Tibial nerve (tissue), 3 donors: ENCODE measurements at regions not wholly inside any gene's neighbourhood (a gene's known extent, or its start where the extent isn't known, plus 50 kb on each side); places are given as distances from the start of the nearest gene placed in this dataset.

Experiments
- POLR2A ChIP-seq, 2 donors: fragments of 450-650 bp; IDR thresholded peaks; one replicate each; pipeline ENCODE4 v1.6.1; 2017; ENCODE audit warnings: antibody characterized with exemption in 2 of 2, mild to moderate bottlenecking in 2 of 2, moderate library complexity in 2 of 2
- TF ChIP-seq, protein P1 (sequence below), 5 experiments: fragments of 200-600 bp in 3 of 5; fragments of 450-650 bp in 2 of 5; sonication (generic) in 3 of 5; IDR thresholded peaks; one replicate each; pipeline ENCODE4 v1.5.1; 2016 to 2019; ENCODE audit warnings: antibody characterized with exemption in 5 of 5, mild to moderate bottlenecking in 3 of 5, moderate library complexity in 2 of 5

DNA sequence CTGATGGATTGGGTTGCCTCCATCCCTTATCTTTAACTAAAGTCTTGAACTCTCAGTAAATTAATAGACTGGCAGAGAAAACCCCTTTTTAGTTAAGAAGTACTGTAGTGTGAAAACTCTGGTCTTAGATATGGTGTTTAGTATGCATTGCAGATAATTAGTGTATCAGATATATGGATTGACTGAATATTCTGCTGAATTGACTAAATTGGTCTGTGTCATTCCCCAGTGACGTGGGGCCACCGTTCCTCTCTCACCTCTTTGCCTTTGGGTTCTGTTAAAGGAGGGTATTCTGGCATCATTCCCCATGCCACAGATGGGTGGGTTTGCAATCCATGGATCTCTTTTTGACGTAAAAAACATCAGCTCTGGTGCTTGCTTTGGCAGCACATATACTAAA, 67.1 kb upstream of the XPO1 start:
- TF ChIP-seq, protein P1, sequence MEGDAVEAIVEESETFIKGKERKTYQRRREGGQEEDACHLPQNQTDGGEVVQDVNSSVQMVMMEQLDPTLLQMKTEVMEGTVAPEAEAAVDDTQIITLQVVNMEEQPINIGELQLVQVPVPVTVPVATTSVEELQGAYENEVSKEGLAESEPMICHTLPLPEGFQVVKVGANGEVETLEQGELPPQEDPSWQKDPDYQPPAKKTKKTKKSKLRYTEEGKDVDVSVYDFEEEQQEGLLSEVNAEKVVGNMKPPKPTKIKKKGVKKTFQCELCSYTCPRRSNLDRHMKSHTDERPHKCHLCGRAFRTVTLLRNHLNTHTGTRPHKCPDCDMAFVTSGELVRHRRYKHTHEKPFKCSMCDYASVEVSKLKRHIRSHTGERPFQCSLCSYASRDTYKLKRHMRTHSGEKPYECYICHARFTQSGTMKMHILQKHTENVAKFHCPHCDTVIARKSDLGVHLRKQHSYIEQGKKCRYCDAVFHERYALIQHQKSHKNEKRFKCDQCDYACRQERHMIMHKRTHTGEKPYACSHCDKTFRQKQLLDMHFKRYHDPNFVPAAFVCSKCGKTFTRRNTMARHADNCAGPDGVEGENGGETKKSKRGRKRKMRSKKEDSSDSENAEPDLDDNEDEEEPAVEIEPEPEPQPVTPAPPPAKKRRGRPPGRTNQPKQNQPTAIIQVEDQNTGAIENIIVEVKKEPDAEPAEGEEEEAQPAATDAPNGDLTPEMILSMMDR (IDR thresholded peaks at IDR 0.05): no peak
- no peak for TF ChIP-seq POLR2A (IDR thresholded peaks at IDR 0.05)
